Heart right ventricle (tissue), 16 donors: ENCODE measurements at regions not wholly inside any gene's neighbourhood (a gene's known extent, or its start where the extent isn't known, plus 50 kb on each side); places are given as distances from the start of the nearest gene placed in this dataset.

ENCODE experiments used
- ATAC-seq, 8 donors: fragments of 200-7000 bp; cut with Tn5 transposase; one replicate each; pipeline ENCODE4 v1.9.1; 2020; ENCODE audit warnings: mild to moderate bottlenecking in 8 of 8, moderate library complexity in 8 of 8, moderate number of reproducible peaks in 1 of 8
- DNase-seq, 2 donors: peaks; one replicate each; pipeline ENCODE4 v3.0.0-alpha.2; 2020
- H3K27ac ChIP-seq, 10 donors: fragments of 200-600 bp; sonication (generic) in 2 of 10; one replicate each; pipeline versions ENCODE4 v1.5.0 to v1.8.0; 2020 to 2022; ENCODE audit warnings: mild to moderate bottlenecking in 3 of 10
- H3K27me3 ChIP-seq, 7 donors: fragments of 200-600 bp; one replicate each; pipeline ENCODE4 v1.8.0; 2021 to 2022; ENCODE audit warnings: mild to moderate bottlenecking in 2 of 7
- H3K36me3 ChIP-seq, 9 donors: fragments of 200-600 bp; sonication (generic) in 1 of 9; one replicate each; pipeline versions ENCODE4 v1.5.0 to v1.8.0; 2020 to 2022; ENCODE audit warnings: mild to moderate bottlenecking in 2 of 9
- H3K4me1 ChIP-seq, 9 donors: fragments of 200-600 bp; sonication (generic) in 1 of 9; one replicate each; pipeline versions ENCODE4 v1.5.0 to v1.8.0; 2020 to 2022; ENCODE audit warnings: mild to moderate bottlenecking in 4 of 9
- H3K4me3 ChIP-seq, 10 donors: fragments of 200-600 bp; sonication (generic) in 2 of 10; one replicate each; pipeline versions ENCODE4 v1.5.0 to v1.8.0; 2020 to 2022; ENCODE audit warnings: mild to moderate bottlenecking in 7 of 10, moderate library complexity in 2 of 10
- H3K9me3 ChIP-seq, 11 donors: fragments of 200-600 bp in 10 of 11; sonication (generic) in 2 of 11; one replicate each; pipeline versions ENCODE4 v1.5.0 to v1.8.0; 2013 to 2022; ENCODE audit warnings: mild to moderate bottlenecking in 2 of 11, control low read depth in 1 of 11, moderate library complexity in 1 of 11
- CTCF ChIP-seq, 9 donors: fragments of 200-600 bp; sonication (generic) in 2 of 9; IDR thresholded peaks; one replicate each; pipeline versions ENCODE4 v1.5.0 to v1.8.0; 2021 to 2022; ENCODE audit warnings: antibody characterized with exemption in 9 of 9, mild to moderate bottlenecking in 5 of 9, moderate library complexity in 1 of 9
- WGBS, 2 donors: extraction: QIAGEN DNeasy Blood & Tissue Kit; methylation state at CpG; one replicate each; pipeline ENCODE4 v1.1.7; 2013; ENCODE audit warnings: inconsistent platforms in 1 of 2; 5-methylcytosine and 5-hydroxymethylcytosine counted together
- intact Hi-C, 10 donors: fragments of 100-400 bp; cut with DNase I; formaldehyde crosslinking; loops; one replicate each; pipeline versions ENCODE4 v1.11.1 to v1.14.2; 2022
- donor health status: Arrhythmogenic right ventricular cardiomyopathy.
- donor health status: ischemic (EF 13 %, LVEDD 7.1; RV severe dilation, severe dysfunction).
- donor health status: healthy with polysubstance abuse.
- donor health status: DM: no; HTN: yes; CAD: no.
- donor health status: DM: no; HTN: no; CAD: no.
- donor health status: ischemic (EF 25% LVEDD 6.9; RV normal size, moderate dysfunction).
- donor health status: ischemic (EF 25% LVEDD 5.7; RV mildly dilated, moderate dysfunction).
- donor health status: healthy.
- donor health status: DM: yes; HTN: yes; CAD: no.
- donor health status: Ischemic cardiomyopathy.
- donor health status: ischemic (EF 35%, LVEDD 5.7; RV mildly dilated, moderate dysfunction).
- donor health status: nonischemic (EF 11% LVEDD 7.7; RV severe dilation, severe dysfunction).
- donor health status: DM: yes; HTN: yes; CAD: no.
- donor health status: PGD.
- donor health status: ischemic (EF 29% LVEDD 5.4; RV normal size, mild dysfunction).
- donor health status: nonischemic (EF 23%, LVEDD 6.1; RV moderate dilation, normal function).

DNA sequence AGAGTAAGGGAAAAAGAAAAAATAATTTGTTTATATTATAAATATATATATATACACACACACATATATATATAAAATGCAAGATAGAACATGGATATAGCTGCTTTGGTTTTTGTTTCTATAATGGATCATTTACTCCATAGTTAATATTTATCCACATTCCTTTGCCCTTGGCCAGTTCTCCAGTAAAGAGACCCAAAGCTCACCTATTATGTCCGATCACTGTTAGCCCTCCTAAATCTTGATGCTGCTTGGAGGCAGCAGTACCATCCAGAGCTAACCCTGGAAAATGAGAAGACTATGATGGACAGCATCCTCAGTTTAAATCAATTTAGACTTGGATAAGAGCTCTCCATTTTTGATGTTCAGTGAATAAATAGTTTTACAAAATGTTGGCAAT, 407.7 kb downstream of the PLPP3 start:
- WGBS, 2 donors = 97% methylated on average over 1 of the region's 1 CpG
- no peaks in the 10 kb centered on the region for H3K36me3 ChIP-seq
- H3K4me1 ChIP-seq = peaks cover 0 to 10% (median 0%) of the 10 kb centered on the region in 9 donors
- H3K9me3 ChIP-seq = peaks cover 0 to 8% (median 0%) of the 10 kb centered on the region in 11 donors
- no peak overlapping the region for H3K27ac ChIP-seq
- H3K4me3 ChIP-seq = no peak overlapping the region
- no peaks in the 10 kb centered on the region for H3K27me3 ChIP-seq
- no peak for ATAC-seq
- no peak for DNase-seq
- TF ChIP-seq CTCF (IDR thresholded peaks at IDR 0.05) = no peak
- intact Hi-C loops = no loop called here

DNA sequence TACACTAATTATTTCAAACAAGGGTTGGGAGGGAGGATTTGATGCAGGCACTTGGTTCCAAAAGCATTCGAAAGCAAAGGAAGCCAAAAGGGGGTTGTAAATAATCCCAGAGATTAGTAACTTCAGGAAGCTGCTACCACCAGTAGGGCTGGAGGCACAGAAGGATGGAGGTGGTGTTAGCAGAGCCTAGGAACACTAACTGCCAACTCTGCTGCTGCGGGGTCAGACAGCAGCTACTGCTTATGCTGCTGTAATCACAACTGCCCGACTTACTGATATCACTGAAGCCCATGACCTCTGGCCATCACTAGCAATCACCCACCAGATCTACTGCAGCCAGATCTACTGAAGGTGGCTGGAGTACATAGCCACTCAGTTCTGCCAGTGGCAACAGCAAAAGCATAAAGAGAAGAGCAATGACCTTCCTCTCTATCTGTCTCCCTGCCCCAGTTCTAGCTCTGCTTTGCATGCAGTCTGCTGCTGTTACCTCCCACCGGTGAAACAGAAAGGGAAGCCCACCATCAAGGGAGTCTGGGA, 408.5 kb downstream of the PLPP3 start:
- intact Hi-C loops = no loop called here
- Histone ChIP-seq H3K36me3 (no peaks in the 10 kb centered on the region), H3K4me1 (peaks cover 0 to 10% (median 0%) of the 10 kb centered on the region in 9 donors), H3K4me3 (no peak overlapping the region), H3K27me3 (no peaks in the 10 kb centered on the region), H3K27ac (no peak overlapping the region), H3K9me3 (peaks cover 0 to 8% (median 0%) of the 10 kb centered on the region in 11 donors)
- ATAC-seq = no peak
- 48 to 49% methylated on average over 4 of the region's 4 CpGs for WGBS, 2 donors
- no peak for DNase-seq
- no peak for TF ChIP-seq CTCF (IDR thresholded peaks at IDR 0.05)

DNA sequence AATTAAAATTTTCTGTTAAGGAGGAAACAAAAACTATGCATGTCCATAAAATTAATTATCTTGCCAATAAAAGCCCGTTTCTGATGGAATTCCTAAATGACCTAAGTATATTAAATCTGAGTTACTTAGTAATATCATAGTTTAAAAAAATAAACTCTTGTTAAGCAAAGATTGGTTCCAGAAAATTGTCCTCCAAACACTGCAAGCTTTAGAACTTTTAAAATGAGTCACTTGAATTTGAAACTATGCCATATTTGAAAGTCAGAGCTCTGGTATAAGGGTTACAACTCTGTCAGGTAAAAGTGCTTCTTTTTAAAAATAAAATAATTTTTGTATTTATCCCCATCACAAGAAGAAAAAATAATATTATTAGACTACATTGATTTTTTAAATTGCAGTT, 409.5 kb downstream of the PLPP3 start:
- TF ChIP-seq CTCF (IDR thresholded peaks at IDR 0.05) = no peak
- Histone ChIP-seq H3K27ac (no peak overlapping the region), H3K4me1 (peaks cover 0 to 10% (median 0%) of the 10 kb centered on the region in 9 donors), H3K9me3 (peaks cover 0 to 8% (median 0%) of the 10 kb centered on the region in 11 donors), H3K27me3 (no peaks in the 10 kb centered on the region), H3K36me3 (no peaks in the 10 kb centered on the region), H3K4me3 (no peak overlapping the region)
- ATAC-seq = no peak
- intact Hi-C loops = no loop called here
- no peak for DNase-seq
- WGBS, 2 donors = 66 to 79% methylated on average over 1 of the region's 1 CpG

DNA sequence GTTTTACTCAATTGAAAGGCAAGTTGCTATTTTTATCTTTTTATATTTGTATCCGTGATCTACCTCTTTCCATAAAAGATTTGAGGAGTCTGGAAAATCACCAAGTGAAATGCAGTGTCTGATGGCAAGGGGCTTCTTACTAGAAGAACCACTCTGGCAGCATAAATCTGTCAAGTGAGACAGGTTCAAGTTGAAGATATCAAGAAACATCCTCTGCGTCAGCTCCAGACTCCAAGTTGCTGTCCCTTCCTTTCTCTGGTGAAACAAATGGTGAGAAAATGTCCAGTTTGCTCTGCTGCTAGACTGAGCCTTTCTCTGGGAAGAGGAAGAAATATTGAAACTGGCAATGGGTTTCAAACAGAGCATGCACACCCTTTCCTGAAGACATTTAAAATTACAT, 411.2 kb downstream of the PLPP3 start:
- TF ChIP-seq CTCF (IDR thresholded peaks at IDR 0.05) = no peak
- peaks cover 0 to 10% (median 0%) of the 10 kb centered on the region in 9 donors for H3K4me1 ChIP-seq
- no peaks in the 10 kb centered on the region for H3K36me3 ChIP-seq
- no peak overlapping the region for H3K4me3 ChIP-seq
- intact Hi-C loops = no loop called here
- no peaks in the 10 kb centered on the region for H3K27me3 ChIP-seq
- DNase-seq (no peak), ATAC-seq (no peak)
- peaks cover 0 to 12% (median 0%) of the 10 kb centered on the region in 11 donors for H3K9me3 ChIP-seq
- 80 to 81% methylated on average over 2 of the region's 2 CpGs for WGBS, 2 donors
- H3K27ac ChIP-seq = no peak overlapping the region
